Ovary (tissue), 7 donors: ENCODE measurements at regions not wholly inside any gene's neighbourhood (a gene's known extent, or its start where the extent isn't known, plus 50 kb on each side); places are given as distances from the start of the nearest gene placed in this dataset.

Experiments
- DNase-seq, 5 donors: peaks; one replicate each; pipeline ENCODE4 v3.0.0-alpha.2; 2019 to 2020
- H3K27ac ChIP-seq, 2 donors: fragments of 200-600 bp; one replicate each; pipeline versions ENCODE4 v1.5.1 to v1.8.0; 2019 to 2022
- H3K27me3 ChIP-seq: fragments of 200-600 bp; one replicate; pipeline ENCODE4 v1.8.0; 2022
- H3K36me3 ChIP-seq: fragments of 200-600 bp; sonication (generic); one replicate; pipeline ENCODE4 v1.5.1; 2019
- H3K4me1 ChIP-seq: one replicate; pipeline ENCODE4 v1.8.1; 2013; ENCODE audit warnings: mild to moderate bottlenecking, moderate library complexity; ENCODE audit not compliant: insufficient read depth
- H3K4me3 ChIP-seq: fragments of 200-600 bp; sonication (generic); one replicate; pipeline ENCODE4 v1.5.1; 2017
- H3K9me3 ChIP-seq, 2 donors: fragments of 200-600 bp in 1 of 2; sonication (generic) in 1 of 2; one replicate each; pipeline versions ENCODE4 v1.5.1 to v1.8.1; 2013 to 2019; ENCODE audit warnings: mild to moderate bottlenecking in 1 of 2, moderate library complexity in 1 of 2
- EP300 ChIP-seq: sonication (generic); formaldehyde crosslinking; IDR thresholded peaks from one replicate; pipeline ENCODE4 v1.6.1; 2017; ENCODE audit warnings: antibody characterized with exemption
- POLR2A ChIP-seq: fragments of 450-650 bp; IDR thresholded peaks from one replicate; pipeline ENCODE4 v1.6.1; 2017; ENCODE audit warnings: antibody characterized with exemption, mild to moderate bottlenecking, moderate library complexity
- WGBS, 3 donors: extraction: QIAGEN DNeasy Blood & Tissue Kit in 1 of 3; methylation state at CpG; one replicate each; pipeline versions ENCODE4 v1.1.5 to v1.1.7; 2013 to 2017; 5-methylcytosine and 5-hydroxymethylcytosine counted together
- intact Hi-C, 4 donors: fragments of 100-400 bp; cut with DNase I; formaldehyde crosslinking; loops; one replicate each; pipeline versions ENCODE4 v1.11.0 to v1.15.1; 2022 to 2023
- TF ChIP-seq, protein P1 (sequence below), 3 donors: fragments of 450-650 bp in 2 of 3; fragments of 200-600 bp in 1 of 3; IDR thresholded peaks; one replicate each; pipeline versions ENCODE4 v1.5.1 to v1.8.0; 2016 to 2022; ENCODE audit warnings: antibody characterized with exemption in 3 of 3, mild to moderate bottlenecking in 1 of 3
- donor health status: DM: no; HTN: no; CAD: no; lungs with moderate emphysema.
- donor health status: DM: no; HTN: no; CAD: no.
- donor health status: Bipolar disorder and iron deficiency.
- donor health status: DM: no; HTN: no; CAD: no.
- donor health status: DM: yes; HTN: yes; CAD: no.

DNA sequence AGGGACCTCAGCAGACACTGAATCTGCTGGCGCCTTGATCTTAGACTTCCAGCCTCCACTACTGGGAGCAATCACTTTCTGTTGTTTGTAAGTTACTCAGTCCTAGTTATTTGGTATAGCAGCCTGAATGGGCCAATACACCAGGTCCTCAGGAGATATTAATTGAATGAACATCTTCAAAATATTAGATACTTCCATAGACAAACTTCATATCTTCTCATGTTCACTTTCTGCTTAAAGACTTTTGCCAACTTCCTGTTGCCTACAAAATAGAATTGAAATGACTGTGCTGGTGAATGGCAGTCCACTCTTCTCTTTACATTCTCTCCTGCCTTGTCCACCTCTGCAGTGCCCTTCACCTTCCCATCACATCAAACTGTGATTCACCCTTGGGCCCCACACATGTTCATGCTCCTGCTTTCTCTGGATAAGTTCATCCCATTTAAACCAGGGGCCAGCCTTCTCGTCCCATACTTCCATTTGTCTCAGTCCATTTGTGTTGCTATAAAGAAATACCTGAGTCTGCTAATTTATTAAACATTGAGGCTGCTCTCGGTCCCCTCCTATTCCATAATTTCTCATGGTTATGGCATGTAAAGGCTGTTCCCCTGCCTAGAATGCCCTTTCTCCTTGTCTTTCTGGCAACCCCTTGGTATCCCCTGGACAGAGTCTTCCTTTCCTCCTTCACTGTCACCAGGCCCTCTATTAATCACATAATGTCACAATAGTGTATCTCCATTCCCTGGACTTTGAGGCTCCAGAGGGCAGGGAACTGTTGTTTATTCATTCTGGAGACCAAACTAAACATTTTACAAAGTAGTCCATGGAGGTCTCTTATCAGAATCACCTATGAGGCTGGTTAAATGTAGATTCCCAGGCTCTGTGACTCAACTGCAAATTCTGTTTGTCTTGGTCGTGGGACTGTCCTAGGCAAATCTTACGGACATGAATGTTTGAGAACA is 148.3 kb upstream of the TMEM170B start:
- no peak overlapping the region for H3K27ac ChIP-seq
- 93 to 97% (median 94%) methylated on average over 5 of the region's 5 CpGs for WGBS, 3 donors

DNA sequence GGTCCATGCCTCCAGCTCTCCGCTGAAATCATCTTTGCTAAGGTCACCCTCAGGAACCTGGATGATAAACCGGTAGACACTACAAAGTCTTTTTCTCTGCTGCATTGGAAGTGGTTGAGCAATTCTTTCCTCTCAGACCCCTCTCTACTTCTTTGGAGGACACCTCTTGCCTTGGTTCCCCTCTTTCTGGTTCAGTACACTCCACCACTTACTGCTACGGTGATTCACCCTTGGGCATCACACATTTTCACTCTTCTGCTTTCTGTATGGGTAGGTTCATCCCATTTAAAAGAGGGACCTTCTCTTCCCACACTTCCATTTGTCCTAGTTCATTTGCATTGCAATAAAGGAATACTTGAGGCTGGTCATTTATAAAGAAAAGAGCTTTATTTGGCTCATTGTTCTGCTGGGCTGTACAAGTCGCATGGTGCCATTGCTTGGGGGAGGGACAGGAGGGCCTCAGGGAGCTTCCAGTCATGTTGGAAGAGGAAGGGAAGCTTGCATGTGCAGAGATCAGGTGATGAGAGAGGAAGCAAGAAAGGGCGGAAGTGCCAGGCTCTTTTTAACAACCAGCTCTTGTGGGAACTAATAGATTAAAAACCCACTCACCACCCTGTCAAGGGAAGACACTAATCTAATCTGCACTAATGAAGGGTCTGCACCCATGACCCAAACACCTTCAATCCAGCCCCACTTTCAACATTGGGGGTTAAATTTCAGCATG is 149.7 kb upstream of the TMEM170B start:
- TF ChIP-seq POLR2A (no peak), EP300 (no peak)
- TF ChIP-seq, protein P1, sequence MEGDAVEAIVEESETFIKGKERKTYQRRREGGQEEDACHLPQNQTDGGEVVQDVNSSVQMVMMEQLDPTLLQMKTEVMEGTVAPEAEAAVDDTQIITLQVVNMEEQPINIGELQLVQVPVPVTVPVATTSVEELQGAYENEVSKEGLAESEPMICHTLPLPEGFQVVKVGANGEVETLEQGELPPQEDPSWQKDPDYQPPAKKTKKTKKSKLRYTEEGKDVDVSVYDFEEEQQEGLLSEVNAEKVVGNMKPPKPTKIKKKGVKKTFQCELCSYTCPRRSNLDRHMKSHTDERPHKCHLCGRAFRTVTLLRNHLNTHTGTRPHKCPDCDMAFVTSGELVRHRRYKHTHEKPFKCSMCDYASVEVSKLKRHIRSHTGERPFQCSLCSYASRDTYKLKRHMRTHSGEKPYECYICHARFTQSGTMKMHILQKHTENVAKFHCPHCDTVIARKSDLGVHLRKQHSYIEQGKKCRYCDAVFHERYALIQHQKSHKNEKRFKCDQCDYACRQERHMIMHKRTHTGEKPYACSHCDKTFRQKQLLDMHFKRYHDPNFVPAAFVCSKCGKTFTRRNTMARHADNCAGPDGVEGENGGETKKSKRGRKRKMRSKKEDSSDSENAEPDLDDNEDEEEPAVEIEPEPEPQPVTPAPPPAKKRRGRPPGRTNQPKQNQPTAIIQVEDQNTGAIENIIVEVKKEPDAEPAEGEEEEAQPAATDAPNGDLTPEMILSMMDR (IDR thresholded peaks at IDR 0.05), result no peak
- Histone ChIP-seq H3K9me3 (no peaks in the 10 kb centered on the region), H3K36me3 (no peaks in the 10 kb centered on the region), H3K4me1 (no peaks in the 10 kb centered on the region), H3K27me3 (no peaks in the 10 kb centered on the region), H3K4me3 (no peak overlapping the region), H3K27ac (no peak overlapping the region)
- intact Hi-C loops, result no loop called here
- DNase-seq, result no peak
- 91 to 94% (median 94%) methylated on average over 5 of the region's 5 CpGs for WGBS, 3 donors

More for the DNA sequence above, 148.3 kb upstream of the TMEM170B start:
- Histone ChIP-seq H3K27me3 (no peaks in the 10 kb centered on the region), H3K4me3 (no peak overlapping the region), H3K9me3 (no peaks in the 10 kb centered on the region), H3K4me1 (no peaks in the 10 kb centered on the region), H3K36me3 (no peaks in the 10 kb centered on the region)
- TF ChIP-seq EP300, result no peak
- TF ChIP-seq, protein P1 (IDR thresholded peaks at IDR 0.05), result no peak
- no peak for TF ChIP-seq POLR2A
- intact Hi-C loops, result no loop called here
- no peak for DNase-seq

DNA sequence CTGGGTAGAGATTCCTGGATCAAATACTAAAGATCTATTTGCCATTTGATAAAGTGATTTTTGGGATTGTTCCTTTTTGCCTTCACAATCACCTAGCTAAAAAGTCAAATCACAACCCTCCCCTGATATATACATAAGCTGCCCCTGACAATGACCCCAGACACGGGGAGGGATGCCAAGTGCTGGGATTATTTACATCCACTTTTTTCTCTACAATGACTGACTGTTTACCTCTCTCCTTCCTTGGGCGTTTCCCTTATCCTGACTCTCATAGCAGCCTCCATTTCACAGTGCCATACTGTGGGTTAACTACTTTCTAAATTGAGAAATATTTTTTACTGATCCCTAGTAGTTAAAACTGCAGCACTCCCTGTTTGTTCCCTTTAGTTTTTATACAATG is 150.8 kb upstream of the TMEM170B start:
- 21 to 31% (median 29%) methylated on average over 2 of the region's 2 CpGs for WGBS, 3 donors
- no peak for DNase-seq
- intact Hi-C loops, result no loop called here
- H3K4me1 ChIP-seq, result no peaks in the 10 kb centered on the region
- no peaks in the 10 kb centered on the region for H3K36me3 ChIP-seq
- H3K4me3 ChIP-seq, result no peak overlapping the region
- no peaks in the 10 kb centered on the region for H3K27me3 ChIP-seq
- no peaks in the 10 kb centered on the region for H3K9me3 ChIP-seq
- H3K27ac ChIP-seq, result no peak overlapping the region
- TF ChIP-seq POLR2A, result no peak
- TF ChIP-seq, protein P1 (IDR thresholded peaks at IDR 0.05), result no peak
- TF ChIP-seq EP300, result no peak

DNA sequence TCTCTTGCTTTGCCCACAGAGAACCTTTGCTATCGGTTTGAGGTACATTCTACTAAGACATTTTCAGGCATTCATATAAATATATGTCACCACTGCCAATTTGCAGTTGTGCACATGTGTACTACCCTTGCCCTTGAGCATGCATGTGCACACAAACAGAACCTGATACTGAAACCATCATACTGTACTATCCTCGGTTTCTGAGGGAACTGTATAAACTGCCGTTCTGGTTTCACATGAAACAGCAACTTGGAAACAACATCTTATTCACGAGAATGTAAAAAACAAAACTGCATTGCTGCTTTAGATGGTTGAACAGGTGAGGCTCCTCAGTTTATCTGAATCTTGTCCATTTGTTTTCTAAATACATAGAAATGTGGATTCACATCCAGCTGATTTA is 151.2 kb upstream of the TMEM170B start:
- Histone ChIP-seq H3K4me1 (no peaks in the 10 kb centered on the region), H3K27me3 (no peaks in the 10 kb centered on the region), H3K9me3 (no peaks in the 10 kb centered on the region), H3K36me3 (no peaks in the 10 kb centered on the region), H3K27ac (no peak overlapping the region), H3K4me3 (no peak overlapping the region)
- intact Hi-C loops, result no loop called here
- TF ChIP-seq POLR2A (no peak), EP300 (no peak)
- TF ChIP-seq, protein P1 (IDR thresholded peaks at IDR 0.05), result no peak
- 36 to 58% (median 50%) methylated on average over 4 of the region's 4 CpGs for WGBS, 3 donors
- no peak for DNase-seq
